GM12864 (cell line): ENCODE measurements at regions not wholly inside any gene's neighbourhood (a gene's known extent, or its start where the extent isn't known, plus 50 kb on each side); places are given as distances from the start of the nearest gene placed in this dataset.

Source experiments
- DNase-seq: peaks from one replicate; pipeline ENCODE4 v3.0.0-alpha.2; 2011; ENCODE audit warnings: low read depth
- H3K4me3 ChIP-seq: 2 replicates; pipeline ENCODE4 v1.5.1; 2011; ENCODE audit warnings: mild to moderate bottlenecking, low read depth, low read length, control low read depth
- TF ChIP-seq, protein P1 (sequence below): IDR thresholded peaks from 2 replicates; pipeline ENCODE4 v1.5.1; 2011; ENCODE audit warnings: low read depth, mild to moderate bottlenecking, moderate library complexity, low read length, control low read depth, inconsistent platforms; ENCODE audit errors: missing control alignments

- H3K4me3 ChIP-seq: no peak overlapping the region
Observed at GRCh38 chr2:158902005-158902398, 66.4 kb upstream of the TANC1 start.

DNA sequence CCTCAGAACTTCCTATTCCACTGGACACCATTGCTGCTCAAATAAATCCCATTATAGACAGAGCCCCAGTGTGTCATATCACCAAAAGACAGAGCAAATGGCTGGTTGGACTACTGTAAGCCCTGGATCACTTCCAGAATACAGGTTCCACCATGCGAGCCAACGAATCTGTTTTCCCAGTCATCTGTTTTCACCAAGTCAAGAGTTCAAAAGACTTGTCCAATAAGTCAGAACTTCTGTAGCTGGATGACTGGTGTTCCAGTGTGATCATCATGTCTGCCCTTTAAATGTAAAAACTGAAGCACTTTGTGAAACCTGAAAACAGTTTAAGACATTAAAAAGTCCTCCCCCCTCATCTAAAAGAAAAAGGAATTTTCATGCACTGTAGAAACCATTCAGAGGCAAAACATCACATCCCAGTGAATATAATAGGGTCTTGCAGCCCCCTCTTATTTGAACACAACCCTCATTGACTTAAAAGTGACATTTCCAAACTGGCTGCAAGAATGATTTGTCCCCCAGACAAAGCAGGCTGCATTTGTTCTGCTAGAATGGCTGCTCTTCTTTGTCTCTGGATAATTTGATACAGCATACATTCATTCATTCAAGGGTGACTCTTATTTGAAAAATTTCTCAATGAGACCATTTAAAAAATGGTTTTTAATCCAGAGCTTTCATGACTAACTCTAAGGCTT, 64.6 kb upstream of the TANC1 start:
- TF ChIP-seq, protein P1, sequence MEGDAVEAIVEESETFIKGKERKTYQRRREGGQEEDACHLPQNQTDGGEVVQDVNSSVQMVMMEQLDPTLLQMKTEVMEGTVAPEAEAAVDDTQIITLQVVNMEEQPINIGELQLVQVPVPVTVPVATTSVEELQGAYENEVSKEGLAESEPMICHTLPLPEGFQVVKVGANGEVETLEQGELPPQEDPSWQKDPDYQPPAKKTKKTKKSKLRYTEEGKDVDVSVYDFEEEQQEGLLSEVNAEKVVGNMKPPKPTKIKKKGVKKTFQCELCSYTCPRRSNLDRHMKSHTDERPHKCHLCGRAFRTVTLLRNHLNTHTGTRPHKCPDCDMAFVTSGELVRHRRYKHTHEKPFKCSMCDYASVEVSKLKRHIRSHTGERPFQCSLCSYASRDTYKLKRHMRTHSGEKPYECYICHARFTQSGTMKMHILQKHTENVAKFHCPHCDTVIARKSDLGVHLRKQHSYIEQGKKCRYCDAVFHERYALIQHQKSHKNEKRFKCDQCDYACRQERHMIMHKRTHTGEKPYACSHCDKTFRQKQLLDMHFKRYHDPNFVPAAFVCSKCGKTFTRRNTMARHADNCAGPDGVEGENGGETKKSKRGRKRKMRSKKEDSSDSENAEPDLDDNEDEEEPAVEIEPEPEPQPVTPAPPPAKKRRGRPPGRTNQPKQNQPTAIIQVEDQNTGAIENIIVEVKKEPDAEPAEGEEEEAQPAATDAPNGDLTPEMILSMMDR: no peak
- no peak for DNase-seq

More at GRCh38 chr2:158902005-158902398, 66.4 kb upstream of the TANC1 start:
- TF ChIP-seq, protein P1: no peak
- DNase-seq: no peak

DNA sequence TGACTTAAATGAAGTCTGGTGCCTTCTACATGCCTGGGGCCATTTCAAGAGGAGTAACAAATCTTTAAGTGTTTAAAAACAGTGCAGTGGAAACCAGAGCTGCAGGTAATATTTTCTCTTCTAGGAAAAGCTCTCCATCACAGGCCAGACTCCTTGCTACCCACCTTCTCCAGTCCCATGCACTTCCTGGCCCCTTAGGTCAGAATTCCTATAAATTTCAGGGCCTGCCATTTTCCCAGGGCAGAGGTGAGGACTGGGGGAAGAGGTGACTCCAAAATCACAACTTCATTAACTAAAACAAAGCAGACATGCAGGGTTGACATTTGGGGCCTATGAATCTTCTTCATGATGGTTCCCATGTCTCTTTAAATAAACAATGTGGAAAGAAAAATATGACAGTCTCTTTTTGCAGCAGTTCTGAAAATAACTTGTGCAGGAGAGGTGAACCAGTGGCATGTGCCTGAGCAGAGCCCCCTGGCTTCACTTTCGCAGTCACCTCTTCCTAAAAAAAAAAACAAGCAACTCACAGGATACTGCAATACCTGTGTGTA, 63.7 kb upstream of the TANC1 start:
- TF ChIP-seq, protein P1: no peak
- DNase-seq: no peak

More for the DNA sequence above, 64.6 kb upstream of the TANC1 start:
- H3K4me3 ChIP-seq: no peak overlapping the region

GRCh38 chr2:158905341-158905740, 63.1 kb upstream of the TANC1 start:
- no peak for DNase-seq
- TF ChIP-seq, protein P1: no peak
- H3K4me3 ChIP-seq: no peak overlapping the region

More for the DNA sequence above, 63.7 kb upstream of the TANC1 start:
- H3K4me3 ChIP-seq: no peak overlapping the region

GRCh38 chr2:158905784-158906183, 62.7 kb upstream of the TANC1 start:
- TF ChIP-seq, protein P1: no peak
- DNase-seq: no peak
- no peak overlapping the region for H3K4me3 ChIP-seq

- TF ChIP-seq, protein P1: no peak
- no peak overlapping the region for H3K4me3 ChIP-seq
- no peak for DNase-seq
Observed at GRCh38 chr2:158907926-158908456, 60.4 kb upstream of the TANC1 start.
